ENCODE measurements at regions not wholly inside any gene's neighbourhood (a gene's known extent, or its start where the extent isn't known, plus 50 kb on each side); places are given as distances from the start of the nearest gene placed in this dataset.

GRCh38 chr4:23485801-23486200 lies 404.0 kb downstream of the PPARGC1A start:
- TF ChIP-seq, protein P1, sequence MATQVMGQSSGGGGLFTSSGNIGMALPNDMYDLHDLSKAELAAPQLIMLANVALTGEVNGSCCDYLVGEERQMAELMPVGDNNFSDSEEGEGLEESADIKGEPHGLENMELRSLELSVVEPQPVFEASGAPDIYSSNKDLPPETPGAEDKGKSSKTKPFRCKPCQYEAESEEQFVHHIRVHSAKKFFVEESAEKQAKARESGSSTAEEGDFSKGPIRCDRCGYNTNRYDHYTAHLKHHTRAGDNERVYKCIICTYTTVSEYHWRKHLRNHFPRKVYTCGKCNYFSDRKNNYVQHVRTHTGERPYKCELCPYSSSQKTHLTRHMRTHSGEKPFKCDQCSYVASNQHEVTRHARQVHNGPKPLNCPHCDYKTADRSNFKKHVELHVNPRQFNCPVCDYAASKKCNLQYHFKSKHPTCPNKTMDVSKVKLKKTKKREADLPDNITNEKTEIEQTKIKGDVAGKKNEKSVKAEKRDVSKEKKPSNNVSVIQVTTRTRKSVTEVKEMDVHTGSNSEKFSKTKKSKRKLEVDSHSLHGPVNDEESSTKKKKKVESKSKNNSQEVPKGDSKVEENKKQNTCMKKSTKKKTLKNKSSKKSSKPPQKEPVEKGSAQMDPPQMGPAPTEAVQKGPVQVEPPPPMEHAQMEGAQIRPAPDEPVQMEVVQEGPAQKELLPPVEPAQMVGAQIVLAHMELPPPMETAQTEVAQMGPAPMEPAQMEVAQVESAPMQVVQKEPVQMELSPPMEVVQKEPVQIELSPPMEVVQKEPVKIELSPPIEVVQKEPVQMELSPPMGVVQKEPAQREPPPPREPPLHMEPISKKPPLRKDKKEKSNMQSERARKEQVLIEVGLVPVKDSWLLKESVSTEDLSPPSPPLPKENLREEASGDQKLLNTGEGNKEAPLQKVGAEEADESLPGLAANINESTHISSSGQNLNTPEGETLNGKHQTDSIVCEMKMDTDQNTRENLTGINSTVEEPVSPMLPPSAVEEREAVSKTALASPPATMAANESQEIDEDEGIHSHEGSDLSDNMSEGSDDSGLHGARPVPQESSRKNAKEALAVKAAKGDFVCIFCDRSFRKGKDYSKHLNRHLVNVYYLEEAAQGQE (IDR thresholded peaks at IDR 0.05), result no peak
- no peak for TF ChIP-seq TAF1 (conservative IDR thresholded peaks at IDR 0.05)
- no peak for TF ChIP-seq SP1 (IDR thresholded peaks at IDR 0.05)
- no peak for TF ChIP-seq FOXA1 (IDR thresholded peaks at IDR 0.05)
- TF ChIP-seq RXRA (IDR thresholded peaks at IDR 0.05), result no peak
- TF ChIP-seq CTCF (IDR thresholded peaks at IDR 0.05; ENCODE audit: low read depth, low read length, missing input control), result no peak
- TF ChIP-seq NR2F2 (IDR thresholded peaks at IDR 0.05), result no peak
- TF ChIP-seq, protein P2, sequence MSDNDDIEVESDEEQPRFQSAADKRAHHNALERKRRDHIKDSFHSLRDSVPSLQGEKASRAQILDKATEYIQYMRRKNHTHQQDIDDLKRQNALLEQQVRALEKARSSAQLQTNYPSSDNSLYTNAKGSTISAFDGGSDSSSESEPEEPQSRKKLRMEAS (IDR thresholded peaks at IDR 0.05), result no peak
- no peak for TF ChIP-seq GABPA (IDR thresholded peaks at IDR 0.05 in 1 of 2, conservative IDR thresholded peaks at IDR 0.05 in 1 of 2)
- TF ChIP-seq YY1 (IDR thresholded peaks at IDR 0.05), result no peak
- no peak for TF ChIP-seq JUND (IDR thresholded peaks at IDR 0.05)
- TF ChIP-seq FOXA2 (IDR thresholded peaks at IDR 0.05), result no peak
- no peak for TF ChIP-seq HNF4A (conservative IDR thresholded peaks at IDR 0.05)
- no peak for TF ChIP-seq EGR1 (IDR thresholded peaks at IDR 0.05; ENCODE audit: low read depth in 2 of 2)
- no peak for TF ChIP-seq ATF3 (IDR thresholded peaks at IDR 0.05)
- TF ChIP-seq HNF4G (IDR thresholded peaks at IDR 0.05), result no peak
- TF ChIP-seq RAD21 (IDR thresholded peaks at IDR 0.05), result no peak
- TF ChIP-seq, protein P3, sequence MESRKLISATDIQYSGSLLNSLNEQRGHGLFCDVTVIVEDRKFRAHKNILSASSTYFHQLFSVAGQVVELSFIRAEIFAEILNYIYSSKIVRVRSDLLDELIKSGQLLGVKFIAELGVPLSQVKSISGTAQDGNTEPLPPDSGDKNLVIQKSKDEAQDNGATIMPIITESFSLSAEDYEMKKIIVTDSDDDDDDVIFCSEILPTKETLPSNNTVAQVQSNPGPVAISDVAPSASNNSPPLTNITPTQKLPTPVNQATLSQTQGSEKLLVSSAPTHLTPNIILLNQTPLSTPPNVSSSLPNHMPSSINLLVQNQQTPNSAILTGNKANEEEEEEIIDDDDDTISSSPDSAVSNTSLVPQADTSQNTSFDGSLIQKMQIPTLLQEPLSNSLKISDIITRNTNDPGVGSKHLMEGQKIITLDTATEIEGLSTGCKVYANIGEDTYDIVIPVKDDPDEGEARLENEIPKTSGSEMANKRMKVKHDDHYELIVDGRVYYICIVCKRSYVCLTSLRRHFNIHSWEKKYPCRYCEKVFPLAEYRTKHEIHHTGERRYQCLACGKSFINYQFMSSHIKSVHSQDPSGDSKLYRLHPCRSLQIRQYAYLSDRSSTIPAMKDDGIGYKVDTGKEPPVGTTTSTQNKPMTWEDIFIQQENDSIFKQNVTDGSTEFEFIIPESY (IDR thresholded peaks at IDR 0.05), result no peak
- DNase-seq (ENCODE audit: low spot score), result no peak
- no peaks in the 10 kb centered on the region for H3K4me1 ChIP-seq (ENCODE audit: control insufficient read depth in 4 of 4, insufficient read depth in 4 of 4, low read length in 3 of 4)
- no peak overlapping the region for H3K4me3 ChIP-seq (ENCODE audit: low read depth in 1 of 3, low read length in 3 of 3)
- no peak overlapping the region for H3K9ac ChIP-seq (ENCODE audit: low read depth in 1 of 2, low read length in 2 of 2)
- H3K27ac ChIP-seq (ENCODE audit: low read depth in 1 of 2, low read length in 2 of 2), result no peak overlapping the region
- no peaks in the 10 kb centered on the region for H3K36me3 ChIP-seq (ENCODE audit: control insufficient read depth in 4 of 4, insufficient read depth in 3 of 4, low read depth in 1 of 4, low read length in 3 of 4)
- H3K9me3 ChIP-seq (ENCODE audit: control insufficient read depth in 4 of 4, low read length in 3 of 4), result no peaks in the 10 kb centered on the region
- no peaks in the 10 kb centered on the region for H3K27me3 ChIP-seq (ENCODE audit: control insufficient read depth in 4 of 4, insufficient read depth in 4 of 4, low read length in 3 of 4)
